GM12875 (cell line): ENCODE measurements at regions not wholly inside any gene's neighbourhood (a gene's known extent, or its start where the extent isn't known, plus 50 kb on each side); places are given as distances from the start of the nearest gene placed in this dataset.

Experiments
- H3K4me3 ChIP-seq: one replicate; pipeline ENCODE4 v1.5.1; 2011; ENCODE audit warnings: low read depth, low read length, control low read depth
- TF ChIP-seq, protein P1 (sequence below): IDR thresholded peaks from 2 replicates; pipeline ENCODE4 v1.5.1; 2011; ENCODE audit warnings: low read depth, mild to moderate bottlenecking, control low read depth, inconsistent platforms, low read length, moderate library complexity, borderline replicate concordance; ENCODE audit not compliant: insufficient read depth

DNA sequence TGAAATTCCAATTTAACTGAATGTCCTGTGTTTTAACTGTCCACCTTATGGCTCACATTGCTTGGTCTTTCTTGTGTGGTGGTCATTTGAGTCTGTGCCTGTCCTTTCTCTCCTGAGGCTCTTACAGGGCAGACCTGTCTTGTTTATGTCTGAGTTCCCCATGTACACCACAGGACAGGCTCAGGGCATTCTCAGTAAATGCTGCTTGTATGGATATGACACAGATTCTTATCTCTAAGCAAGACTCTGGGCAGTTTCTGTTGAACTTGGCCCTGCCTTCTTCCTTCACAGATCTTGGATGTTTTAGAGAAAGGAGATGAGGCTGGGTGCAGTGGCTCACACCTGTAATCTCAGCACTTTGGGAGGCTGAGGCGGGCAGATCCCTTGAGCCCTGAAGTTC lies 159.1 kb upstream of the CSF3R start:
- no peak overlapping the region for H3K4me3 ChIP-seq
- TF ChIP-seq, protein P1, sequence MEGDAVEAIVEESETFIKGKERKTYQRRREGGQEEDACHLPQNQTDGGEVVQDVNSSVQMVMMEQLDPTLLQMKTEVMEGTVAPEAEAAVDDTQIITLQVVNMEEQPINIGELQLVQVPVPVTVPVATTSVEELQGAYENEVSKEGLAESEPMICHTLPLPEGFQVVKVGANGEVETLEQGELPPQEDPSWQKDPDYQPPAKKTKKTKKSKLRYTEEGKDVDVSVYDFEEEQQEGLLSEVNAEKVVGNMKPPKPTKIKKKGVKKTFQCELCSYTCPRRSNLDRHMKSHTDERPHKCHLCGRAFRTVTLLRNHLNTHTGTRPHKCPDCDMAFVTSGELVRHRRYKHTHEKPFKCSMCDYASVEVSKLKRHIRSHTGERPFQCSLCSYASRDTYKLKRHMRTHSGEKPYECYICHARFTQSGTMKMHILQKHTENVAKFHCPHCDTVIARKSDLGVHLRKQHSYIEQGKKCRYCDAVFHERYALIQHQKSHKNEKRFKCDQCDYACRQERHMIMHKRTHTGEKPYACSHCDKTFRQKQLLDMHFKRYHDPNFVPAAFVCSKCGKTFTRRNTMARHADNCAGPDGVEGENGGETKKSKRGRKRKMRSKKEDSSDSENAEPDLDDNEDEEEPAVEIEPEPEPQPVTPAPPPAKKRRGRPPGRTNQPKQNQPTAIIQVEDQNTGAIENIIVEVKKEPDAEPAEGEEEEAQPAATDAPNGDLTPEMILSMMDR = no peak

DNA sequence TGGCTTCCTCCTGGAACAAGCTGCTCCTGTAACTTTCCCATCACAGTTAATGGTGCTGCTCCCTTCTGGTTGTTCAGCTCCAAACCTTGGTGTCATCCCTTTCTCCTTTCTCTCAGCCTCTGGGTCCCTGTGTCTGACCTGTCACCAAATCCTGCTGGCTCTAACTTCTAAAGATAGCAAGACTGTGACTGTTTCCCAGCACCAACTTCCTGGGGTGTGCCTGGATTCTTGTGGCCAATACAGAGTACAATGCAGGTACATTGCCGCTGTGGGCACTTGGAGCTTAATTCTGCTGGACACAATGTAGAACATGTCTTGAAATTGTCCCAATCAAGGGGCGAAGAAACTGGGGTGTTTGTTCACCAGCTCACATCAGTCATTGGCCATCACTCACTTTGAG lies 156.7 kb upstream of the CSF3R start:
- TF ChIP-seq, protein P1 = no peak
- no peak overlapping the region for H3K4me3 ChIP-seq

DNA sequence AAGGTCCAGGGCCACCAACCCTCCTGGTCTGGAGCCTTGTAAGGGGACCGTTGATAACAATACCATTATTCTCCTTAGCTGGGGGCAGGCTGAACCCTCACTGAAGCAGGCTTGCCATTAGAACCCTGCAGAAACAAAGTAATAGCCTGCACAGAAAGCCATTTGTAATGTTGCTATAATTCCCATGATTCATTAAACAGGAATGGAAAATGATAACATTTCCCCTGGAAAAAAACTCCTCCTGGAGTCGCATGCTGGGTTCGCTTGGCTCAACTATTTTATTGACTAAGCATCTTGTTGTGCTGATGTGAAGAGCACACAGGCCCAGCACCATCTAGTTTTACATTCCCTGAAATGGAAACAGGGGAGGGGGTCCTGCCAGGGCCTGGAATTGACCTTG lies 155.6 kb upstream of the CSF3R start:
- no peak overlapping the region for H3K4me3 ChIP-seq
- TF ChIP-seq, protein P1 = no peak

DNA sequence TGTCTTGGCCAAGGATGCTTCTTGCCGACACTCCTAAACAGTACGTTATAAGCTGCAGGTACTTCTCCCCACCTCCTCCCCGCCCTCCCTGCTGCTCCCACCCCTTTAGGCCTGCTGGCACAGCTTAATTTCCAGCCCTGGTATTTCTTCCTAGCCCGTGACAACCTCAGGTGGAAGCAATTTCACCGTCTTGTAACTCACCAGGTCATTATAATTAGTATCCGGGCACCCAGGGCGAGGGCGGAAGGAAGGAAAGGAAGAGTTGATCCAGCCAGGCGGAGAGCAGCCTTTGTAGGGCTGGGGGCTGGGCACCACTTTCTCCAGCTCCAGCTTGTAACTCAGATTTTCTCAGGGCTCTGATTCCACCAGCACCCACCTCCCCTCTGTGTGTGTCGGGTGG lies 153.5 kb upstream of the CSF3R start:
- TF ChIP-seq, protein P1 = no peak
- no peak overlapping the region for H3K4me3 ChIP-seq

DNA sequence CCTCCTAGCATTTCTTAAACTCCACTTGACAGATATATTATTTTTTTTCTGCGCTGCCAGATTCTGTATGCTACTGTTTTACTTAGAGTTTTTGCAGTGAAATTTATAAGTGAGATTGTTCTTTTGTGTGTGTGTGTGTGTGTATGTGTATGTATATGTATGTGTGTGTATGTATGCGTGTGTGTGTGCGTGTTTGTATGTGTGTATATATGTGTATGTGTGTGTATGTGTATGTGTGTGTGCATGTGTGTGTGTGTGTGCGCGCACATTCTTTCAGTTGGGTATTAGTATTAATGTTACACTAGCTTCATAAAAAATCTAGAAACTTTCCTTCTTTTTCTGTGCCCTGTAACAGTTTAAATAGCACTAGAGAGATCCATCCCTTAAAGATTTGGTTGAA lies 152.6 kb upstream of the CSF3R start:
- TF ChIP-seq, protein P1 = no peak
- no peak overlapping the region for H3K4me3 ChIP-seq

DNA sequence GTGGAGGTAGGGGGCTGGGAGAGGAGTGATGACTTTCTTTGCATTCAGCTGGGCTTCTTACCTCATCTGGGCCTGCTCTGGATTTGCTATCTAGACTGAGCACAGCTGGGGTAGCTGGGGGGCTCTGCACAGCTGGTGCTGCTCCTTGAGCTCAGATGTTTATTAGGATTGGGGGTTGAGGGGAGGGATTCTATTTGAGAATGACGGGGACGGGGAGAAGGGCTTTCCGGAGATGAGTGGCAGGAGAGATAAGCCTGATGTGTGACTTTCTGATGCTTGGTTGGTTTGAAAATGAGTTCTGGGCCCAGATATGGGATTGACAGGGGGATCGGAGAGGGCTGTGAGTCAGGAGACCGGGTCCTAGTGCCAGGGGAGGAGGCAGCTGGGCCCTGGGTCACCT lies 146.1 kb upstream of the CSF3R start:
- TF ChIP-seq, protein P1 = no peak
- H3K4me3 ChIP-seq = no peak overlapping the region

DNA sequence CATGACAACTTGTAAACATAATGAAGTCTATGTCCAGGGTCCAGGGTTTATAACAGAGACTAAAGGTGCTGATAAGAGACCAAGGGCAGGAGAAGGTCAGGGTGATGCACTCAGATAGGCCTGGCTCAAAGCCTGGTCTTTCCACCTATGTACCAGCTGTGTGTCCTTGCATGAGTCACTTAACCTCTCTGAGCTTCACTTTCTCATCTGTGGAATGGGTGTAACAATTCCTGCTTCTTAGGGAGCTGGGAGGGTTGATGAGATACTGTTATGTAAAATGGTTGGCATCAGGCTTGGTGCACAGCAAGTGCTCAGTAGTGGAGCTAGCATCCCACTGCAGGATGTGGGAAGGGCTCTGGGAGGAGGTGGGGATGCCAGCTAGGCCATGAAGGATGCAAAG lies 143.7 kb upstream of the CSF3R start:
- TF ChIP-seq, protein P1 = no peak
- no peak overlapping the region for H3K4me3 ChIP-seq
